Liver (tissue), 7 donors: ENCODE measurements at regions not wholly inside any gene's neighbourhood (a gene's known extent, or its start where the extent isn't known, plus 50 kb on each side); places are given as distances from the start of the nearest gene placed in this dataset.

Experiments used
- DNase-seq: peaks from one replicate; pipeline ENCODE4 v3.0.0-alpha.2; 2017; ENCODE audit warnings: low spot score
- H3K27ac ChIP-seq, 2 donors: one replicate each; pipeline ENCODE4 v1.7.0; 2013; ENCODE audit warnings: inconsistent platforms in 2 of 2, low read length in 2 of 2, control low read depth in 1 of 2, low read depth in 1 of 2, mild to moderate bottlenecking in 1 of 2
- H3K27me3 ChIP-seq, 4 donors: one replicate each; pipeline versions ENCODE4 v1.6.1 to v1.7.0; 2013; ENCODE audit warnings: low read length in 3 of 4, inconsistent platforms in 1 of 4, mild to moderate bottlenecking in 1 of 4, moderate library complexity in 1 of 4; ENCODE audit not compliant: control insufficient read depth in 4 of 4, insufficient read depth in 4 of 4
- H3K36me3 ChIP-seq, 4 donors: one replicate each; pipeline versions ENCODE4 v1.6.1 to v1.7.0; 2013; ENCODE audit warnings: low read length in 3 of 4, mild to moderate bottlenecking in 3 of 4, low read depth in 1 of 4, moderate library complexity in 1 of 4; ENCODE audit not compliant: control insufficient read depth in 4 of 4, insufficient read depth in 3 of 4
- H3K4me1 ChIP-seq, 4 donors: one replicate each; pipeline versions ENCODE4 v1.6.1 to v1.7.0; 2013; ENCODE audit warnings: low read length in 3 of 4, mild to moderate bottlenecking in 3 of 4, moderate library complexity in 1 of 4; ENCODE audit not compliant: control insufficient read depth in 4 of 4, insufficient read depth in 4 of 4
- H3K4me3 ChIP-seq, 3 donors: one replicate each; pipeline versions ENCODE4 v1.6.1 to v1.7.0; 2013; ENCODE audit warnings: low read length in 3 of 3, control low read depth in 1 of 3, low read depth in 1 of 3, mild to moderate bottlenecking in 1 of 3
- H3K9ac ChIP-seq, 2 donors: one replicate each; pipeline ENCODE4 v1.7.0; 2013; ENCODE audit warnings: low read length in 2 of 2, mild to moderate bottlenecking in 2 of 2, moderate library complexity in 2 of 2, control low read depth in 1 of 2, low read depth in 1 of 2
- H3K9me3 ChIP-seq, 4 donors: one replicate each; pipeline versions ENCODE4 v1.6.1 to v1.7.0; 2013; ENCODE audit warnings: low read length in 3 of 4; ENCODE audit not compliant: control insufficient read depth in 4 of 4
- ATF3 ChIP-seq: IDR thresholded peaks from 2 replicates; pipeline ENCODE4 v1.6.1; 2016; ENCODE audit warnings: antibody characterized with exemption
- EGR1 ChIP-seq, 2 donors: IDR thresholded peaks; 2 replicates each; pipeline ENCODE4 v1.6.1; 2016 to 2018; ENCODE audit warnings: antibody characterized with exemption in 2 of 2, low read depth in 2 of 2
- FOXA1 ChIP-seq: IDR thresholded peaks from 2 replicates; pipeline ENCODE4 v1.6.1; 2016; ENCODE audit warnings: antibody characterized with exemption
- FOXA2 ChIP-seq: IDR thresholded peaks from 2 replicates; pipeline ENCODE4 v1.6.1; 2016; ENCODE audit warnings: antibody characterized with exemption
- GABPA ChIP-seq, 2 donors: IDR thresholded peaks in 1 of 2; conservative IDR thresholded peaks in 1 of 2; 2 replicates each; pipeline ENCODE4 v1.6.1; 2016; ENCODE audit warnings: antibody characterized with exemption in 2 of 2, mild to moderate bottlenecking in 1 of 2, moderate library complexity in 1 of 2
- HNF4A ChIP-seq, 2 donors: conservative IDR thresholded peaks; 2 replicates each; pipeline ENCODE4 v1.6.1; 2016; ENCODE audit warnings: antibody characterized with exemption in 2 of 2, mild to moderate bottlenecking in 2 of 2
- HNF4G ChIP-seq: IDR thresholded peaks from 2 replicates; pipeline ENCODE4 v1.6.1; 2016; ENCODE audit warnings: antibody characterized with exemption
- JUND ChIP-seq, 2 donors: IDR thresholded peaks; 2 replicates each; pipeline ENCODE4 v1.6.1; 2016; ENCODE audit warnings: antibody characterized with exemption in 2 of 2
- MAX ChIP-seq: IDR thresholded peaks from 2 replicates; pipeline ENCODE4 v1.6.1; 2016; ENCODE audit warnings: antibody characterized with exemption
- NR2F2 ChIP-seq: IDR thresholded peaks from 2 replicates; pipeline ENCODE4 v1.6.1; 2016; ENCODE audit warnings: antibody characterized with exemption
- RAD21 ChIP-seq, 2 donors: IDR thresholded peaks; 2 replicates each; pipeline ENCODE4 v1.6.1; 2016; ENCODE audit warnings: antibody characterized with exemption in 2 of 2, mild to moderate bottlenecking in 2 of 2
- RXRA ChIP-seq, 2 donors: IDR thresholded peaks; 2 replicates each; pipeline ENCODE4 v1.6.1; 2017 to 2018; ENCODE audit warnings: antibody characterized with exemption in 2 of 2, mild to moderate bottlenecking in 1 of 2
- SP1 ChIP-seq: IDR thresholded peaks from 2 replicates; pipeline ENCODE4 v1.6.1; 2018; ENCODE audit warnings: antibody characterized with exemption, mild to moderate bottlenecking
- TAF1 ChIP-seq: conservative IDR thresholded peaks from 2 replicates; pipeline ENCODE4 v1.6.1; 2016; ENCODE audit warnings: antibody characterized with exemption, mild to moderate bottlenecking
- YY1 ChIP-seq: IDR thresholded peaks from 2 replicates; pipeline ENCODE4 v1.6.1; 2016; ENCODE audit warnings: antibody characterized with exemption, mild to moderate bottlenecking
- WGBS: extraction: QIAGEN DNeasy Blood & Tissue Kit; methylation state at CpG from one replicate; pipeline ENCODE4 v1.1.7; 2013; 5-methylcytosine and 5-hydroxymethylcytosine counted together
- TF ChIP-seq, protein P1 (sequence below): IDR thresholded peaks from 2 replicates; pipeline ENCODE4 v1.6.1; 2016; ENCODE audit warnings: antibody characterized with exemption, mild to moderate bottlenecking
- TF ChIP-seq, protein P2 (sequence below): IDR thresholded peaks from 2 replicates; pipeline ENCODE4 v1.6.1; 2016; ENCODE audit warnings: antibody characterized with exemption
- donor health status: healthy.
- donor health status: healthy.
- donor health status: healthy.
- donor health status: healthy.

DNA sequence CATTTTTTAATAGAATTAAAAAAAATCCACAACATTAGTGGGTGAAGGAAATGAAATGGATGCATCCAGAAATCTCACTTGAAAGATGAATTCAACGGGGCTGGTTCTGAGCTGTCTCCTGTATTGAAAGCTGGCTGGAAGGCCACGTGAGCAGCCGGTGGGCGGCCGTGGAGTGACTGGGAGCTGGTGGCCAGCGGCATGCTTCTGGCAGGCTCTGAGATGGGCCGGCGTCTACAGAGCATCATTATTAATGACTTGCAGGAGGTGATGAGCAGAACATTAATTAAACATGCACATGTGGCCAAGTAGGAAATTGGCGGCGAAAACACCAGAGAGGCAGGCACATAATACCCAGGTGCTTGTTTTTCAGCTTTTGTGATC is 115.6 kb upstream of the LMO4 start:
- H3K27me3 ChIP-seq = peaks cover 0 to 2% (median 0%) of the 10 kb centered on the region in 4 donors
- DNase-seq = no peak
- no peak overlapping the region for H3K9ac ChIP-seq
- H3K9me3 ChIP-seq = peaks cover 0 to 4% (median 1%) of the 10 kb centered on the region in 4 donors
- 90% methylated on average over 10 of the region's 10 CpGs for WGBS
- H3K4me3 ChIP-seq = no peak overlapping the region
- H3K36me3 ChIP-seq = no peaks in the 10 kb centered on the region
- no peaks in the 10 kb centered on the region for H3K4me1 ChIP-seq
- no peak for TF ChIP-seq MAX
- TF ChIP-seq JUND (IDR thresholded peaks at IDR 0.05) = no peak
- no peak for TF ChIP-seq GABPA (IDR thresholded peaks at IDR 0.05 in 1 of 2, conservative IDR thresholded peaks at IDR 0.05 in 1 of 2)
- TF ChIP-seq RXRA (IDR thresholded peaks at IDR 0.05) = no peak
- no peak for TF ChIP-seq HNF4G
- no peak for TF ChIP-seq EGR1 (IDR thresholded peaks at IDR 0.05; ENCODE audit: low read depth in 2 of 2)
- TF ChIP-seq, protein P1, sequence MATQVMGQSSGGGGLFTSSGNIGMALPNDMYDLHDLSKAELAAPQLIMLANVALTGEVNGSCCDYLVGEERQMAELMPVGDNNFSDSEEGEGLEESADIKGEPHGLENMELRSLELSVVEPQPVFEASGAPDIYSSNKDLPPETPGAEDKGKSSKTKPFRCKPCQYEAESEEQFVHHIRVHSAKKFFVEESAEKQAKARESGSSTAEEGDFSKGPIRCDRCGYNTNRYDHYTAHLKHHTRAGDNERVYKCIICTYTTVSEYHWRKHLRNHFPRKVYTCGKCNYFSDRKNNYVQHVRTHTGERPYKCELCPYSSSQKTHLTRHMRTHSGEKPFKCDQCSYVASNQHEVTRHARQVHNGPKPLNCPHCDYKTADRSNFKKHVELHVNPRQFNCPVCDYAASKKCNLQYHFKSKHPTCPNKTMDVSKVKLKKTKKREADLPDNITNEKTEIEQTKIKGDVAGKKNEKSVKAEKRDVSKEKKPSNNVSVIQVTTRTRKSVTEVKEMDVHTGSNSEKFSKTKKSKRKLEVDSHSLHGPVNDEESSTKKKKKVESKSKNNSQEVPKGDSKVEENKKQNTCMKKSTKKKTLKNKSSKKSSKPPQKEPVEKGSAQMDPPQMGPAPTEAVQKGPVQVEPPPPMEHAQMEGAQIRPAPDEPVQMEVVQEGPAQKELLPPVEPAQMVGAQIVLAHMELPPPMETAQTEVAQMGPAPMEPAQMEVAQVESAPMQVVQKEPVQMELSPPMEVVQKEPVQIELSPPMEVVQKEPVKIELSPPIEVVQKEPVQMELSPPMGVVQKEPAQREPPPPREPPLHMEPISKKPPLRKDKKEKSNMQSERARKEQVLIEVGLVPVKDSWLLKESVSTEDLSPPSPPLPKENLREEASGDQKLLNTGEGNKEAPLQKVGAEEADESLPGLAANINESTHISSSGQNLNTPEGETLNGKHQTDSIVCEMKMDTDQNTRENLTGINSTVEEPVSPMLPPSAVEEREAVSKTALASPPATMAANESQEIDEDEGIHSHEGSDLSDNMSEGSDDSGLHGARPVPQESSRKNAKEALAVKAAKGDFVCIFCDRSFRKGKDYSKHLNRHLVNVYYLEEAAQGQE = no peak
- H3K27ac ChIP-seq = no peak overlapping the region

DNA sequence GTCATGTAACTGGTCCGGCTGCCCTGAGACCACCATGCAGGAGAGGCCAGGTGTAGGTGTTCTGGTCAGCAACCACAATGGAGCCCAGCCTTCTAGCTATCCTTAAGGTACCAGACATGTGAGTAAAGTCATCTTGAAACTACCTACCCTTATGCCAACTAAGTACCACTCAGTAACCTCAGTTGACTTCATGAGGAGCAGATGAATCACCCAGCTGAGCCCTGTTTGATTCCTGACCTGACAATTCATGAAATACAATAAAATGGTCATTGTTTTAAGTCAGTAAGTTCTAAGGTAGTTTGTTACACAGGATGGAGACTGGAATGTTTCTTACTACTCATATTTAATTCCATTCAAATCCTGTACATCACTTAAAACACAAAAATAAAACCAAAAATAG is 113.1 kb upstream of the LMO4 start:
- Histone ChIP-seq H3K4me1 (no peaks in the 10 kb centered on the region), H3K9me3 (peaks cover 0 to 4% (median 1%) of the 10 kb centered on the region in 4 donors), H3K9ac (no peak overlapping the region), H3K36me3 (no peaks in the 10 kb centered on the region), H3K27me3 (peaks cover 0 to 2% (median 0%) of the 10 kb centered on the region in 4 donors), H3K27ac (no peak overlapping the region), H3K4me3 (no peak overlapping the region)
- DNase-seq = no peak
- WGBS = 97% methylated on average over 1 of the region's 1 CpG
- TF ChIP-seq EGR1 (IDR thresholded peaks at IDR 0.05; ENCODE audit: low read depth in 2 of 2) (no peak), MAX (no peak), HNF4A (conservative IDR thresholded peaks at IDR 0.05) (no peak), RAD21 (IDR thresholded peaks at IDR 0.05) (no peak), NR2F2 (no peak), FOXA1 (no peak), GABPA (IDR thresholded peaks at IDR 0.05 in 1 of 2, conservative IDR thresholded peaks at IDR 0.05 in 1 of 2) (no peak), TAF1 (no peak), ATF3 (no peak), FOXA2 (no peak), YY1 (no peak), RXRA (IDR thresholded peaks at IDR 0.05) (no peak), HNF4G (no peak), SP1 (no peak)
- TF ChIP-seq, protein P1 = no peak
- TF ChIP-seq, protein P2, sequence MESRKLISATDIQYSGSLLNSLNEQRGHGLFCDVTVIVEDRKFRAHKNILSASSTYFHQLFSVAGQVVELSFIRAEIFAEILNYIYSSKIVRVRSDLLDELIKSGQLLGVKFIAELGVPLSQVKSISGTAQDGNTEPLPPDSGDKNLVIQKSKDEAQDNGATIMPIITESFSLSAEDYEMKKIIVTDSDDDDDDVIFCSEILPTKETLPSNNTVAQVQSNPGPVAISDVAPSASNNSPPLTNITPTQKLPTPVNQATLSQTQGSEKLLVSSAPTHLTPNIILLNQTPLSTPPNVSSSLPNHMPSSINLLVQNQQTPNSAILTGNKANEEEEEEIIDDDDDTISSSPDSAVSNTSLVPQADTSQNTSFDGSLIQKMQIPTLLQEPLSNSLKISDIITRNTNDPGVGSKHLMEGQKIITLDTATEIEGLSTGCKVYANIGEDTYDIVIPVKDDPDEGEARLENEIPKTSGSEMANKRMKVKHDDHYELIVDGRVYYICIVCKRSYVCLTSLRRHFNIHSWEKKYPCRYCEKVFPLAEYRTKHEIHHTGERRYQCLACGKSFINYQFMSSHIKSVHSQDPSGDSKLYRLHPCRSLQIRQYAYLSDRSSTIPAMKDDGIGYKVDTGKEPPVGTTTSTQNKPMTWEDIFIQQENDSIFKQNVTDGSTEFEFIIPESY = no peak
